H1 (cell line): ENCODE measurements at regions not wholly inside any gene's neighbourhood (a gene's known extent, or its start where the extent isn't known, plus 50 kb on each side); places are given as distances from the start of the nearest gene placed in this dataset.

Experiments
- CEBPB ChIP-seq: IDR thresholded peaks from 2 replicates; pipeline ENCODE4 v1.6.1; 2012; ENCODE audit warnings: low read depth, low read length
- CHD7 ChIP-seq: fragments of 300-600 bp; sonication (generic); IDR thresholded peaks from 2 replicates; pipeline ENCODE4 v1.7.1; 2012; ENCODE audit warnings: low read length, moderate library complexity, mild to moderate bottlenecking, inconsistent platforms; ENCODE audit not compliant: insufficient replicate concordance
- FOSL1 ChIP-seq: IDR thresholded peaks from 2 replicates; pipeline ENCODE4 v1.6.1; 2011; ENCODE audit warnings: mild to moderate bottlenecking, low read depth, low read length, moderate library complexity; ENCODE audit not compliant: insufficient read depth

- TF ChIP-seq CHD7 (no peak), FOSL1 (no peak), CEBPB (no peak)
Observed at GRCh38 chr3:194858382-194858781, 172.7 kb downstream of the FAM43A start (continued).
